Breast epithelium (tissue), 3 donors: ENCODE measurements at regions not wholly inside any gene's neighbourhood (a gene's known extent, or its start where the extent isn't known, plus 50 kb on each side); places are given as distances from the start of the nearest gene placed in this dataset.

Experiments used
- POLR2A ChIP-seq: fragments of 450-650 bp; IDR thresholded peaks from one replicate; pipeline ENCODE4 v1.6.1; 2016; ENCODE audit warnings: antibody characterized with exemption, mild to moderate bottlenecking, moderate library complexity
- TF ChIP-seq, protein P1 (sequence below), 3 donors: fragments of 450-650 bp; IDR thresholded peaks; one replicate each; pipeline ENCODE4 v1.5.1; 2016 to 2017; ENCODE audit warnings: antibody characterized with exemption in 3 of 3, mild to moderate bottlenecking in 3 of 3, moderate library complexity in 3 of 3

DNA sequence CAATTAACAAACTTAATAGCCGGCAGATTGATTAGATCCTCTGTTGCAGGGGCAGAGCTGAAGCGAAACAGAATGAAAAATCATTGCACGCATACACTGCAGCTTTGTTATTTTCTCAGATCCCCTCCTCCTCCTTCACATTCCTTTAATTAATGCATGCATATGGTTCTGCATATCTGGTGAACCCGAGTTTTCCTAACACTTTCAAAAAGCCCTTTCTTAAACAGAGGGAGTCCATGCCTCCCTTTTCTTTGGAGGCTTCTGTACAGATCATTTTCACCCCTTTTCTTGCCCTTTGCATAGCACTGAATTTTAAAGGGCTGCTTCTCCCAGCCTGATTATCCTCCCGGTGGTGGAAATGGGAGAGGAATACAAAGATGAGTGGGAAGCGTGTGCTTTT is 136.6 kb upstream of the TBCA start:
- no peak for TF ChIP-seq POLR2A
- TF ChIP-seq, protein P1, sequence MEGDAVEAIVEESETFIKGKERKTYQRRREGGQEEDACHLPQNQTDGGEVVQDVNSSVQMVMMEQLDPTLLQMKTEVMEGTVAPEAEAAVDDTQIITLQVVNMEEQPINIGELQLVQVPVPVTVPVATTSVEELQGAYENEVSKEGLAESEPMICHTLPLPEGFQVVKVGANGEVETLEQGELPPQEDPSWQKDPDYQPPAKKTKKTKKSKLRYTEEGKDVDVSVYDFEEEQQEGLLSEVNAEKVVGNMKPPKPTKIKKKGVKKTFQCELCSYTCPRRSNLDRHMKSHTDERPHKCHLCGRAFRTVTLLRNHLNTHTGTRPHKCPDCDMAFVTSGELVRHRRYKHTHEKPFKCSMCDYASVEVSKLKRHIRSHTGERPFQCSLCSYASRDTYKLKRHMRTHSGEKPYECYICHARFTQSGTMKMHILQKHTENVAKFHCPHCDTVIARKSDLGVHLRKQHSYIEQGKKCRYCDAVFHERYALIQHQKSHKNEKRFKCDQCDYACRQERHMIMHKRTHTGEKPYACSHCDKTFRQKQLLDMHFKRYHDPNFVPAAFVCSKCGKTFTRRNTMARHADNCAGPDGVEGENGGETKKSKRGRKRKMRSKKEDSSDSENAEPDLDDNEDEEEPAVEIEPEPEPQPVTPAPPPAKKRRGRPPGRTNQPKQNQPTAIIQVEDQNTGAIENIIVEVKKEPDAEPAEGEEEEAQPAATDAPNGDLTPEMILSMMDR (IDR thresholded peaks at IDR 0.05), result no peak
